B cell (primary cell): ENCODE measurements at regions not wholly inside any gene's neighbourhood (a gene's known extent, or its start where the extent isn't known, plus 50 kb on each side); places are given as distances from the start of the nearest gene placed in this dataset.
"Not testable (repeated sequence)": the region's sequence is repeated elsewhere in the genome, so short reads cannot be mapped to it uniquely, and the experiment has no call there.

Experiments used
- ATAC-seq: fragments of 200-7000 bp; cut with Tn5 transposase; one replicate; pipeline ENCODE4 v1.10.0; 2021; ENCODE audit warnings: low read depth, mild to moderate bottlenecking, moderate number of reproducible peaks, moderate library complexity
- CTCF ChIA-PET: fragments of 350-600 bp; sonication (Branson Sonifier 250); formaldehyde crosslinking; loops from one replicate; lab custom pipeline; 2021; ENCODE audit warnings: antibody characterized with exemption, inconsistent platforms; lab: Charles Lee
- POLR2A ChIA-PET: fragments of 350-600 bp; sonication (Branson Sonifier 250); formaldehyde crosslinking; loops from one replicate; lab custom pipeline; 2021; ENCODE audit warnings: antibody characterized with exemption; lab: Charles Lee
- DNase-seq: peaks from one replicate; pipeline ENCODE4 v3.0.0; 2013
- H2AFZ ChIP-seq: 2 replicates; pipeline ENCODE4 v1.6.1; 2012; ENCODE audit warnings: mild to moderate bottlenecking, low read depth, low read length; ENCODE audit not compliant: insufficient read depth, poor library complexity, severe bottlenecking
- H3K27ac ChIP-seq, 2 donors: 1 replicate in 1 of 2; 2 replicates in 1 of 2; pipeline ENCODE4 v1.5.1; 2012 to 2013; ENCODE audit warnings: low read length in 2 of 2, mild to moderate bottlenecking in 2 of 2, moderate library complexity in 1 of 2
- H3K27me3 ChIP-seq, 4 experiments: fragments of 200-600 bp in 1 of 4; sonication (generic) in 1 of 4; replicated peaks in 1 of 4; 1 replicate in 2 of 4; 2 replicates in 2 of 4; pipeline versions ENCODE4 v1.6.1 to v1.7.0; 2013 to 2016; ENCODE audit warnings: low read length in 3 of 4, mild to moderate bottlenecking in 2 of 4, mixed read lengths in 1 of 4, moderate library complexity in 1 of 4; ENCODE audit not compliant: insufficient read depth in 4 of 4, control insufficient read depth in 3 of 4; ENCODE audit errors: control extremely low read depth in 1 of 4
- H3K36me3 ChIP-seq, 2 experiments: replicated peaks in 1 of 2; 1 replicate in 1 of 2; 2 replicates in 1 of 2; pipeline versions ENCODE4 v1.6.1 to v1.7.1; 2013; ENCODE audit warnings: low read length in 1 of 2; ENCODE audit not compliant: insufficient read depth in 2 of 2, control insufficient read depth in 1 of 2; ENCODE audit errors: control extremely low read depth in 1 of 2, extremely low read depth in 1 of 2
- H3K4me1 ChIP-seq, 2 donors: fragments of 200-600 bp in 1 of 2; sonication (generic) in 1 of 2; 1 replicate in 1 of 2; 2 replicates in 1 of 2; pipeline versions ENCODE4 v1.5.1 to v1.6.1; 2013 to 2017; ENCODE audit warnings: low read length in 2 of 2; ENCODE audit not compliant: control insufficient read depth in 2 of 2, insufficient read depth in 2 of 2
- H3K4me2 ChIP-seq: replicated peaks from 2 replicates; pipeline ENCODE3; 2012; ENCODE audit warnings: mild to moderate bottlenecking, low read depth, low read length; ENCODE audit not compliant: poor library complexity, severe bottlenecking
- H3K4me3 ChIP-seq, 5 experiments: fragments of 200-600 bp in 1 of 5; sonication (generic) in 1 of 5; 1 replicate in 3 of 5; 2 replicates in 2 of 5; pipeline versions ENCODE4 v1.5.1 to v1.7.0; 2011 to 2016; ENCODE audit warnings: low read length in 4 of 5, mild to moderate bottlenecking in 4 of 5, low read depth in 2 of 5, control low read depth in 1 of 5, moderate library complexity in 1 of 5; ENCODE audit not compliant: insufficient read depth in 1 of 5; ENCODE audit errors: control extremely low read depth in 1 of 5, extremely low read depth in 1 of 5
- H3K79me2 ChIP-seq: fragments of 200-600 bp; sonication (generic); one replicate; pipeline ENCODE4 v1.6.0; 2016; ENCODE audit warnings: low read length; ENCODE audit not compliant: control insufficient read depth, insufficient read depth
- H3K9ac ChIP-seq: fragments of 200-600 bp; sonication (generic); 2 replicates; pipeline ENCODE4 v1.6.1; 2017; ENCODE audit warnings: mild to moderate bottlenecking, low read length, moderate library complexity
- H3K9me3 ChIP-seq, 3 donors: one replicate each; pipeline versions ENCODE4 v1.6.1 to v1.7.1; 2013; ENCODE audit warnings: low read length in 2 of 3; ENCODE audit not compliant: control insufficient read depth in 2 of 3, insufficient read depth in 1 of 3; ENCODE audit errors: control extremely low read depth in 1 of 3
- H4K20me1 ChIP-seq: 2 replicates; pipeline ENCODE4 v1.6.0; 2012; ENCODE audit warnings: mild to moderate bottlenecking, low read length; ENCODE audit not compliant: insufficient read depth, control insufficient read depth, poor library complexity, severe bottlenecking
- H3K27ac Mint-ChIP-seq: one replicate; pipeline ENCODE4 v1.8.0; 2021; ENCODE audit warnings: mixed read lengths
- H3K27me3 Mint-ChIP-seq: one replicate; pipeline ENCODE4 v1.8.0; 2021; ENCODE audit warnings: mixed read lengths
- H3K4me1 Mint-ChIP-seq: one replicate; pipeline ENCODE4 v1.8.0; 2021; ENCODE audit warnings: mixed read lengths
- H3K4me3 Mint-ChIP-seq: one replicate; pipeline ENCODE4 v1.8.0; 2021; ENCODE audit warnings: mixed read lengths
- H3K9me3 Mint-ChIP-seq: one replicate; pipeline ENCODE4 v1.8.0; 2022; ENCODE audit warnings: mixed read lengths; ENCODE audit not compliant: insufficient read depth
- WGBS: methylation state at CpG from one replicate; pipeline ENCODE4 v1.1.5; 2013; ENCODE audit warnings: missing lambda C conversion rate; ENCODE audit not compliant: insufficient coverage; 5-methylcytosine and 5-hydroxymethylcytosine counted together
- intact Hi-C: fragments of 100-400 bp; cut with micrococcal nuclease; formaldehyde crosslinking; loops from one replicate; pipeline ENCODE4 v1.10.0; 2022

DNA sequence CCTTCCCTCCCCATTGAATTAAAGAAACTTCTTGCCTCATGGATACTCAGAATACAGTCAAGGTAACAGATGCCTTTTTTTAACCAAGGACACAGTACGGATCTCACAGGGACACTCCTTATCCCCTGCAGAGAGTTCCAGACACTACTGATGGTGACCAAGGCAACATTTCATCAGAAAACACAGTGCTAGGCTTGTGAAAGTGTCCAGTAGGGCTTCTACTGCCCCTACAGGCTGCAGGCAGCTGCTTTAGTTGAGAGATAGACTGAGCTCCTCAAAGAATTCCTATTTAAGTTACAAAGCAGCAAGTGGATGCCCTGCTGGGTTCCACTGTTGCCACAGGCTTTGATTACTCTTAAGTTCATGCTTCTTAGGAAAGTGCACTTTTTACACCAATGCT lies 2137.8 kb upstream of the DEFB115 start:
- H3K27me3 Mint-ChIP-seq, DNase-seq, H3K4me3 Mint-ChIP-seq, POLR2A ChIA-PET, H3K4me1 Mint-ChIP-seq, H3K4me2 ChIP-seq, H3K36me3 ChIP-seq, H3K27me3 ChIP-seq, H3K4me1 ChIP-seq, CTCF ChIA-PET, H3K9ac ChIP-seq, H3K4me3 ChIP-seq, H4K20me1 ChIP-seq, H3K27ac ChIP-seq, intact Hi-C loops, H3K79me2 ChIP-seq, H3K27ac Mint-ChIP-seq, ATAC-seq, H2AFZ ChIP-seq: not testable (repeated sequence)
- peaks cover 2 to 11% (median 3%) of the 10 kb centered on the region in 3 donors for H3K9me3 ChIP-seq
- peaks cover 16% of the 10 kb centered on the region for H3K9me3 Mint-ChIP-seq
- WGBS: 41% methylated on average over 1 of the region's 1 CpG

DNA sequence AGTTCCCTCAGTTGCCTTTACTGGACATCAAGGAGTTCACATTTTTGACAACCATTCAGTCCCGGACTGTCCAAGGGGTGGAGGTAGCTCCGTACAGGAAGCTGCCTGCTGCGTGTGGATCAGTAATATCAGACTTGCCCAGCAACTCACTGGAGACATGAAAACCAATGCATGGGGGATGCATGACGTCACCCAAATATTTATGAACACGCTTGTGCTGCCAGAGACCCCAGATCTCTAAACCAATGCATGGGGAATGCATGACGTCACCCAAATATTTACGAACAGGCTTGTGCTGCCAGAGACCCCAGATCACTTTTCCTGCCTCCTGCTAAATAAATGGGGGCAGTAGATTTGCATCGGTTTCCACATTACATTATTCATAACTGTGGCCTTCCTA lies 2137.4 kb upstream of the DEFB115 start:
- CTCF ChIA-PET, H3K4me1 ChIP-seq, H3K36me3 ChIP-seq, H3K9ac ChIP-seq, H3K4me3 Mint-ChIP-seq, intact Hi-C loops, DNase-seq, H3K27ac ChIP-seq, H3K79me2 ChIP-seq, POLR2A ChIA-PET, H3K4me2 ChIP-seq, H3K27me3 ChIP-seq, H2AFZ ChIP-seq, H3K27ac Mint-ChIP-seq, ATAC-seq, H3K27me3 Mint-ChIP-seq, H4K20me1 ChIP-seq, H3K4me3 ChIP-seq, H3K4me1 Mint-ChIP-seq: not testable (repeated sequence)
- H3K9me3 Mint-ChIP-seq: peaks cover 16% of the 10 kb centered on the region
- H3K9me3 ChIP-seq: peaks cover 2 to 11% (median 3%) of the 10 kb centered on the region in 3 donors
- WGBS: 50% methylated on average over 3 of the region's 8 CpGs

DNA sequence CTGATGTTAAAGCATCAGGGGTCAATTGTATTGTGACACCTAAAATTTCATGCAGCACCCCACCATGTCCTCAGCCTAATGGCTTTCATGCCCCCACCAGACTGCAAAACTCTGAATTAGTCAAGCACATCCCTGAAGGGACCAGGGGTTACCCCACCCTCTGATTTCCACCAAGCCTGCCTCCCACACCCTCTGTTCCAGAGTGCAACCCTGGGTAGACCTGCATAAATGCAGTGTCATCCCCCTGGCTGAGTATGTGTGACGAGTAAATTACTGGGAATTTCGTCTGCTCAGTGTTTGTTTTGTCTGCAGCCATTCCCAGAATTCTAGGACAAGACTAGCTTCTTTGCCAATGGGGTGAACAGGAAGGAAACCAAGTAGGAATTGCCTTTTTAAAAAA lies 2136.9 kb upstream of the DEFB115 start:
- DNase-seq, H3K4me3 ChIP-seq, H3K27me3 ChIP-seq, H3K4me3 Mint-ChIP-seq, H3K9ac ChIP-seq, intact Hi-C loops, H3K36me3 ChIP-seq, H3K27ac ChIP-seq, CTCF ChIA-PET, POLR2A ChIA-PET, ATAC-seq, H3K4me1 Mint-ChIP-seq, H3K27ac Mint-ChIP-seq, H2AFZ ChIP-seq, H3K4me2 ChIP-seq, H3K27me3 Mint-ChIP-seq, H3K4me1 ChIP-seq, H4K20me1 ChIP-seq, H3K79me2 ChIP-seq: not testable (repeated sequence)
- peaks cover 16% of the 10 kb centered on the region for H3K9me3 Mint-ChIP-seq
- 50% methylated on average over 2 of the region's 2 CpGs for WGBS
- peaks cover 2 to 11% (median 3%) of the 10 kb centered on the region in 3 donors for H3K9me3 ChIP-seq

DNA sequence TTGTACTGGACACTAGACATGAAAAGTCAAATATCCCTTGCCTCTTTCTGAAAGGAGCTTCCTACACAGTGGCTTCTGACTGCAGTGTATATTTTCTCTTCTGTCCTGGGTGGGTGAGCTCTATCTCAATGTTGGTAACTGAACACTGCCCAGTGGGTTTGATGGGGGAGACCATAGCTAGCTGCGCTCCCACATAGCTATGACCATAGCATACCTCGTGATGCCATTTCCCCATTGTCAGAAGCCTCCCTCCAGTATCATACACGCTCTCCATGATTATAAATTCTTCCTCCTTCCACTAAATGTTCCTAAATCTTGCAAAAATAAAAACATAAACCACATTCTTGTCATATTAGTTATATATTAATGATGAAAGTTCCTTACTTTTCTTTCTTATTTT lies 2134.7 kb upstream of the DEFB115 start:
- H3K27ac Mint-ChIP-seq, DNase-seq, CTCF ChIA-PET, POLR2A ChIA-PET, intact Hi-C loops, H3K9ac ChIP-seq, H3K27ac ChIP-seq, H3K4me1 ChIP-seq, H3K79me2 ChIP-seq, H3K4me2 ChIP-seq, H2AFZ ChIP-seq, H3K27me3 Mint-ChIP-seq, H3K27me3 ChIP-seq, H3K4me3 ChIP-seq, H3K4me1 Mint-ChIP-seq, ATAC-seq, H3K36me3 ChIP-seq, H3K4me3 Mint-ChIP-seq, H4K20me1 ChIP-seq: not testable (repeated sequence)
- 62% methylated on average over 3 of the region's 3 CpGs for WGBS
- peaks cover 2 to 11% (median 3%) of the 10 kb centered on the region in 3 donors for H3K9me3 ChIP-seq
- H3K9me3 Mint-ChIP-seq: peaks cover 10% of the 10 kb centered on the region
